GM12892 (cell line): ENCODE measurements at regions not wholly inside any gene's neighbourhood (a gene's known extent, or its start where the extent isn't known, plus 50 kb on each side); places are given as distances from the start of the nearest gene placed in this dataset.

Experiments used
- POLR2A ChIP-seq: IDR thresholded peaks from 2 replicates; pipeline ENCODE4 v1.6.1; 2011; ENCODE audit warnings: low read depth, low read length, control low read depth
- POLR2AphosphoS5 ChIP-seq: IDR thresholded peaks from 2 replicates; pipeline ENCODE4 v1.6.1; 2011; ENCODE audit warnings: low read depth, low read length, control low read depth

GRCh38 chr5:159644053-159644452 is 272.2 kb upstream of the ADRA1B start:
- TF ChIP-seq POLR2A: no peak
- no peak for TF ChIP-seq POLR2AphosphoS5
